OCI-LY7 (cell line): ENCODE measurements at regions not wholly inside any gene's neighbourhood (a gene's known extent, or its start where the extent isn't known, plus 50 kb on each side); places are given as distances from the start of the nearest gene placed in this dataset.

Experiments used
- BruUV-seq: library from RNA; stranded (reverse); fragments of 400-500 nt; replicated peaks from 2 replicates; lab custom pipeline; 2021; lab: Mats Ljungman, UMichigan
- CTCF ChIA-PET: fragments of 300-600 bp; sonication (Branson Sonifier 250); formaldehyde crosslinking; loops from one replicate; lab custom pipeline; 2022; ENCODE audit warnings: antibody characterized with exemption; ENCODE audit not compliant: unreplicated experiment; lab: Charles Lee
- POLR2A ChIA-PET: fragments of 300-600 bp; sonication (Branson Sonifier 250); formaldehyde crosslinking; loops from one replicate; lab custom pipeline; 2022; ENCODE audit warnings: antibody characterized with exemption; lab: Charles Lee
- DNase-seq: peaks from one replicate; pipeline ENCODE4 v3.0.0-alpha.2; 2015; ENCODE audit warnings: low spot score
- H2AFZ ChIP-seq: fragments of 200-600 bp; sonication (generic), shearing (Covaris generic); 2 replicates; pipeline ENCODE4 v1.6.1; 2014; ENCODE audit warnings: mild to moderate bottlenecking, antibody characterized with exemption, low read length, moderate library complexity
- H3K27ac ChIP-seq: fragments of 200-600 bp; sonication (generic); 2 replicates; pipeline ENCODE4 v1.5.1; 2014; ENCODE audit warnings: mixed run types, low read depth, mild to moderate bottlenecking, moderate library complexity, low read length, inconsistent platforms; ENCODE audit not compliant: poor library complexity, severe bottlenecking
- H3K36me3 ChIP-seq: fragments of 200-600 bp; sonication (generic); 2 replicates; pipeline ENCODE4 v1.6.1; 2014; ENCODE audit warnings: mild to moderate bottlenecking, antibody characterized with exemption, low read length, moderate library complexity, mixed read lengths; ENCODE audit not compliant: insufficient read depth
- H3K4me1 ChIP-seq: fragments of 200-600 bp; sonication (generic); 2 replicates; pipeline ENCODE4 v1.5.1; 2014; ENCODE audit warnings: mild to moderate bottlenecking, low read length; ENCODE audit not compliant: insufficient read depth, poor library complexity, severe bottlenecking
- H3K4me2 ChIP-seq: fragments of 200-600 bp; sonication (generic); 2 replicates; pipeline ENCODE4 v1.6.1; 2014; ENCODE audit warnings: mild to moderate bottlenecking, low read length
- H3K4me3 ChIP-seq: fragments of 200-600 bp; sonication (generic); 2 replicates; pipeline ENCODE4 v1.5.1; 2014; ENCODE audit warnings: mild to moderate bottlenecking, low read depth, low read length; ENCODE audit not compliant: poor library complexity, severe bottlenecking
- H3K79me2 ChIP-seq: fragments of 200-600 bp; sonication (generic); 2 replicates; pipeline ENCODE4 v1.6.1; 2016; ENCODE audit warnings: low read depth, mild to moderate bottlenecking, low read length, moderate library complexity, mixed read lengths; ENCODE audit not compliant: insufficient read depth
- H3K9me2 ChIP-seq: fragments of 200-600 bp; sonication (generic); 2 replicates; pipeline ENCODE4 v1.6.1; 2016; ENCODE audit warnings: mild to moderate bottlenecking, low read length, mixed read lengths; ENCODE audit not compliant: insufficient read depth
- H3K9me3 ChIP-seq: fragments of 200-600 bp; sonication (generic); 2 replicates; pipeline ENCODE4 v1.6.1; 2014; ENCODE audit warnings: mild to moderate bottlenecking, mixed run types, low read length, mixed read lengths
- H4K20me1 ChIP-seq: fragments of 200-600 bp; sonication (generic); 2 replicates; pipeline ENCODE4 v1.6.1; 2014; ENCODE audit warnings: mild to moderate bottlenecking, antibody characterized with exemption, low read length, moderate library complexity, mixed read lengths; ENCODE audit not compliant: insufficient read depth
- CTCF ChIP-seq: fragments of 200-600 bp; sonication (generic); conservative IDR thresholded peaks from 2 replicates; pipeline ENCODE4 v1.5.1; 2014; ENCODE audit warnings: mild to moderate bottlenecking, antibody characterized with exemption, low read length, moderate library complexity, mixed read lengths
- EZH2phosphoT487 ChIP-seq: fragments of 200-600 bp; sonication (generic); IDR thresholded peaks from 2 replicates; pipeline ENCODE4 v1.6.1; 2018; ENCODE audit warnings: low read depth, borderline replicate concordance, mild to moderate bottlenecking, mixed run types, antibody characterized with exemption, low read length, moderate library complexity, mixed read lengths
- intact Hi-C: fragments of 100-400 bp; cut with micrococcal nuclease; formaldehyde crosslinking; loops from one replicate; pipeline ENCODE4 v1.10.0; 2022; ENCODE audit not compliant: unreplicated experiment

GRCh38 chr13:63299866-63300394 lies 1884.3 kb upstream of the PCDH20 start:
- Histone ChIP-seq H3K9me2 (no peaks in the 10 kb centered on the region), H3K4me3 (no peak overlapping the region), H3K79me2 (no peaks in the 10 kb centered on the region), H3K27ac (no peak overlapping the region), H3K4me2 (no peak overlapping the region), H3K36me3 (no peaks in the 10 kb centered on the region), H2AFZ (no peak overlapping the region), H3K9me3 (no peaks in the 10 kb centered on the region), H4K20me1 (no peaks in the 10 kb centered on the region), H3K4me1 (no peaks in the 10 kb centered on the region)
- ChIA-PET CTCF (no interaction called here), POLR2A (no interaction called here)
- intact Hi-C loops = no loop called here
- BruUV-seq = no TSS peak
- DNase-seq = no peak
- TF ChIP-seq EZH2phosphoT487 (no peak), CTCF (no peak)

DNA sequence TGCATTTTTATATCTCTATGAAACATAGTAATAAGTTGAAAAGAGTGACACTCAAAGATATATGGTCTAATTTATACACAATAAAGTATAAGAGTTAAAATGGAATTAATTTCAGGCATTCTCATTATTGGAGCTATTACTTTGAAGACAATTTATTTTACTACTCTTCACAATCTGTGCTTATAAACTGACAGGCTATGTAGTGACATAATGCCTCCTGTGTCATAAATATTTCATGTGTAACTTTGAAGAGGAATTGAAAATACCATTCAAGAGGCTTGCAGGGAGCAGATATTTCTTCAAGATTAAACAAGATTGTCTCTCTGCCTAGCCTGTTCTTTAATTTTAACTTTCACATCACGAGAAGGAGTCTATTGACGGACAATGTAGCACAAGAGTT lies 1881.5 kb upstream of the PCDH20 start:
- H3K4me3 ChIP-seq = no peak overlapping the region
- TF ChIP-seq EZH2phosphoT487 = no peak
- no peak for TF ChIP-seq CTCF
- BruUV-seq = no TSS peak
- intact Hi-C loops = no loop called here
- no peaks in the 10 kb centered on the region for H3K36me3 ChIP-seq
- H4K20me1 ChIP-seq = no peaks in the 10 kb centered on the region
- H3K79me2 ChIP-seq = no peaks in the 10 kb centered on the region
- no peaks in the 10 kb centered on the region for H3K9me2 ChIP-seq
- no peak overlapping the region for H2AFZ ChIP-seq
- H3K4me1 ChIP-seq = no peaks in the 10 kb centered on the region
- ChIA-PET CTCF (no interaction called here), POLR2A (no interaction called here)
- no peak overlapping the region for H3K27ac ChIP-seq
- no peak for DNase-seq
- no peak overlapping the region for H3K4me2 ChIP-seq
- no peaks in the 10 kb centered on the region for H3K9me3 ChIP-seq

GRCh38 chr13:63291701-63292100 lies 1876.1 kb upstream of the PCDH20 start:
- intact Hi-C loops = no loop called here
- Histone ChIP-seq H4K20me1 (no peaks in the 10 kb centered on the region), H3K27ac (no peak overlapping the region), H3K79me2 (no peaks in the 10 kb centered on the region), H3K9me3 (no peaks in the 10 kb centered on the region), H3K4me1 (no peaks in the 10 kb centered on the region), H3K4me3 (no peak overlapping the region), H3K9me2 (no peaks in the 10 kb centered on the region), H3K4me2 (no peak overlapping the region), H2AFZ (no peak overlapping the region), H3K36me3 (no peaks in the 10 kb centered on the region)
- TF ChIP-seq CTCF = no peak
- TF ChIP-seq EZH2phosphoT487 = no peak
- POLR2A ChIA-PET = interaction anchor here (0.6 kb wide), 1 partner anchor 1437 kb away, joined by 3 read pairs; no protein-coding TSS in a partner anchor
- BruUV-seq = no TSS peak
- CTCF ChIA-PET = no interaction called here
- no peak for DNase-seq
